H9 (cell line): ENCODE measurements at regions not wholly inside any gene's neighbourhood (a gene's known extent, or its start where the extent isn't known, plus 50 kb on each side); places are given as distances from the start of the nearest gene placed in this dataset.

Experiments used
- DNase-seq: peaks from one replicate; pipeline ENCODE4 v3.0.0-alpha.2; 2017
- H2AFZ ChIP-seq: one replicate; pipeline ENCODE4 v1.6.1; 2013; ENCODE audit warnings: mild to moderate bottlenecking, low read length, control low read depth, moderate library complexity
- H2AK5ac ChIP-seq: 2 replicates; pipeline ENCODE4 v1.6.1; 2013; ENCODE audit warnings: low read length, control low read depth, mixed read lengths; ENCODE audit not compliant: insufficient read length
- H2BK120ac ChIP-seq: one replicate; pipeline ENCODE4 v1.6.1; 2013; ENCODE audit warnings: low read depth, mild to moderate bottlenecking, low read length, control low read depth, inconsistent platforms; ENCODE audit not compliant: poor library complexity, severe bottlenecking
- H2BK12ac ChIP-seq: 2 replicates; pipeline ENCODE4 v1.6.1; 2013; ENCODE audit warnings: low read length, control low read depth, mixed read lengths, low read depth; ENCODE audit not compliant: insufficient read length
- H2BK15ac ChIP-seq: 2 replicates; pipeline ENCODE4 v1.6.1; 2013; ENCODE audit warnings: low read depth, low read length, control low read depth
- H2BK20ac ChIP-seq: one replicate; pipeline ENCODE4 v1.6.1; 2013; ENCODE audit warnings: low read depth, mild to moderate bottlenecking, low read length, control low read depth, inconsistent platforms; ENCODE audit not compliant: poor library complexity, severe bottlenecking
- H2BK5ac ChIP-seq: 2 replicates; pipeline ENCODE4 v1.6.1; 2013; ENCODE audit warnings: low read length, control low read depth, mixed read lengths; ENCODE audit not compliant: insufficient read length
- H3K14ac ChIP-seq: 2 replicates; pipeline ENCODE4 v1.6.1; 2013; ENCODE audit warnings: low read length, control low read depth; ENCODE audit not compliant: insufficient read depth
- H3K18ac ChIP-seq: 2 replicates; pipeline ENCODE4 v1.6.1; 2013; ENCODE audit warnings: low read depth, mild to moderate bottlenecking, mixed read lengths, low read length, control low read depth; ENCODE audit not compliant: insufficient read length
- H3K23ac ChIP-seq: 2 replicates; pipeline ENCODE4 v1.6.1; 2013; ENCODE audit warnings: low read length, control low read depth, mixed read lengths, low read depth; ENCODE audit not compliant: insufficient read length
- H3K23me2 ChIP-seq: 2 replicates; pipeline ENCODE4 v1.6.1; 2013; ENCODE audit warnings: low read depth, mild to moderate bottlenecking, mixed read lengths, low read length, control low read depth; ENCODE audit not compliant: insufficient read length, poor library complexity, severe bottlenecking
- H3K27ac ChIP-seq: 2 replicates; pipeline ENCODE4 v1.5.1; 2013; ENCODE audit warnings: low read length, control low read depth, mixed read lengths, low read depth; ENCODE audit not compliant: insufficient read length
- H3K27me3 ChIP-seq: 2 replicates; pipeline ENCODE4 v1.6.1; 2013; ENCODE audit warnings: low read length, control low read depth, inconsistent platforms; ENCODE audit not compliant: insufficient read depth
- H3K4ac ChIP-seq: 2 replicates; pipeline ENCODE4 v1.6.1; 2013; ENCODE audit warnings: low read depth, mild to moderate bottlenecking, control low read depth, inconsistent platforms, low read length, moderate library complexity
- H3K4me1 ChIP-seq: 2 replicates; pipeline ENCODE4 v1.6.1; 2013; ENCODE audit warnings: low read length, control low read depth, inconsistent platforms; ENCODE audit not compliant: insufficient read depth
- H3K4me2 ChIP-seq: 2 replicates; pipeline ENCODE4 v1.6.1; 2013; ENCODE audit warnings: low read length, control low read depth, mixed read lengths; ENCODE audit not compliant: insufficient read length, insufficient read depth
- H3K56ac ChIP-seq: 2 replicates; pipeline ENCODE4 v1.6.1; 2013; ENCODE audit warnings: low read depth, mild to moderate bottlenecking, mixed read lengths, low read length, control low read depth; ENCODE audit not compliant: insufficient read length
- H3K79me1 ChIP-seq: 2 replicates; pipeline ENCODE4 v1.6.1; 2013; ENCODE audit warnings: low read depth, mild to moderate bottlenecking, moderate library complexity, low read length, control low read depth, inconsistent platforms; ENCODE audit not compliant: insufficient read depth, poor library complexity, severe bottlenecking
- H3K79me2 ChIP-seq: 2 replicates; pipeline ENCODE4 v1.6.1; 2013; ENCODE audit warnings: low read length, control low read depth, inconsistent platforms; ENCODE audit not compliant: insufficient read depth
- H3K9ac ChIP-seq: 2 replicates; pipeline ENCODE4 v1.6.1; 2013; ENCODE audit warnings: low read length, control low read depth, mixed read lengths; ENCODE audit not compliant: insufficient read length; ENCODE audit errors: extremely low read depth
- H3K9me3 ChIP-seq: one replicate; pipeline ENCODE4 v1.6.1; 2013; ENCODE audit warnings: low read depth, low read length, inconsistent platforms; ENCODE audit not compliant: control insufficient read depth
- H3T11ph ChIP-seq: one replicate; pipeline ENCODE4 v1.6.1; 2013; ENCODE audit warnings: mild to moderate bottlenecking, low read length, control low read depth, inconsistent platforms
- H4K20me1 ChIP-seq: one replicate; pipeline ENCODE4 v1.6.1; 2013; ENCODE audit not compliant: control insufficient read depth, insufficient read length, insufficient read depth
- H4K5ac ChIP-seq: 2 replicates; pipeline ENCODE4 v1.6.1; 2013; ENCODE audit warnings: low read depth, mild to moderate bottlenecking, mixed read lengths, low read length, control low read depth; ENCODE audit not compliant: insufficient read length
- H4K8ac ChIP-seq: replicated peaks from 2 replicates; pipeline ENCODE4 v1.6.1; 2013; ENCODE audit warnings: low read length, control low read depth, mixed read lengths, low read depth; ENCODE audit not compliant: insufficient read length
- H4K91ac ChIP-seq: 2 replicates; pipeline ENCODE4 v1.6.1; 2013; ENCODE audit warnings: low read depth, mild to moderate bottlenecking, moderate library complexity, mixed read lengths, low read length, control low read depth; ENCODE audit not compliant: insufficient read length
- H3K27ac Mint-ChIP-seq, 3 experiments: 2 replicates in 2 of 3; 3 replicates in 1 of 3; pipeline ENCODE4 v1.8.0; 2020 to 2021; ENCODE audit warnings: mixed read lengths in 3 of 3, mild to moderate bottlenecking in 1 of 3, moderate library complexity in 1 of 3
- H3K27me3 Mint-ChIP-seq: 2 replicates; pipeline ENCODE4 v1.8.0; 2021; ENCODE audit warnings: low read depth, mild to moderate bottlenecking, moderate library complexity, mixed read lengths
- H3K36me3 Mint-ChIP-seq, 3 experiments: 2 replicates in 2 of 3; 3 replicates in 1 of 3; pipeline ENCODE4 v1.8.0; 2020 to 2021; ENCODE audit warnings: low read depth in 3 of 3, mixed read lengths in 3 of 3; ENCODE audit not compliant: insufficient read depth in 1 of 3
- H3K4me1 Mint-ChIP-seq, 2 experiments: 2 replicates each; pipeline ENCODE4 v1.8.0; 2020; ENCODE audit warnings: mixed read lengths in 2 of 2
- H3K4me3 Mint-ChIP-seq, 2 experiments: 2 replicates in 1 of 2; 3 replicates in 1 of 2; pipeline ENCODE4 v1.8.0; 2020 to 2021; ENCODE audit warnings: mild to moderate bottlenecking in 2 of 2, mixed read lengths in 2 of 2, moderate library complexity in 1 of 2
- H3K9me3 Mint-ChIP-seq, 2 experiments: 2 replicates in 1 of 2; 3 replicates in 1 of 2; pipeline ENCODE4 v1.8.0; 2020; ENCODE audit warnings: mild to moderate bottlenecking in 2 of 2, mixed read lengths in 2 of 2, moderate library complexity in 1 of 2
- CTCF ChIP-seq: fragments of 200-600 bp; sonication (generic); conservative IDR thresholded peaks from 3 replicates; pipeline ENCODE4 v1.8.0; 2021; ENCODE audit warnings: antibody characterized with exemption, mild to moderate bottlenecking
- WGBS: extraction: QIAGEN DNeasy Blood & Tissue Kit; methylation state at CpG from one replicate; pipeline ENCODE4 v1.1.7; 2013; ENCODE audit warnings: missing lambda C conversion rate, low lambda C conversion rate, mixed read lengths; ENCODE audit not compliant: insufficient read length; ENCODE audit errors: extremely low coverage; 5-methylcytosine and 5-hydroxymethylcytosine counted together

GRCh38 chr22:49370627-49371301, 456.9 kb downstream of the BRD1 start:
- H3K27me3 Mint-ChIP-seq, result peaks cover 13% of the 10 kb centered on the region
- no CpG with 5 or more reads among the region's 29 CpGs for WGBS

More at GRCh38 chr22:49370627-49371301, 456.9 kb downstream of the BRD1 start:
- H2BK12ac ChIP-seq, result no peak overlapping the region
- H4K20me1 ChIP-seq, result no peaks in the 10 kb centered on the region
- no peak overlapping the region for H3K4ac ChIP-seq
- H3T11ph ChIP-seq, result no peak overlapping the region
- H3K4me1 Mint-ChIP-seq, result peaks cover 13 to 15% of the 10 kb centered on the region in 2 experiments
- TF ChIP-seq CTCF, result no peak
- H3K18ac ChIP-seq, result no peak overlapping the region
- no peak overlapping the region for H3K23ac ChIP-seq
- H2BK20ac ChIP-seq, result no peak overlapping the region
- H3K79me2 ChIP-seq, result no peaks in the 10 kb centered on the region
- no peak overlapping the region for H3K9ac ChIP-seq
- H2BK15ac ChIP-seq, result no peak overlapping the region
- H3K4me3 Mint-ChIP-seq, result no peak overlapping the region
- no peak overlapping the region for H2BK120ac ChIP-seq
- no peak overlapping the region for H3K14ac ChIP-seq
- no peak overlapping the region for H3K27ac Mint-ChIP-seq
- no peak overlapping the region for H3K56ac ChIP-seq
- H4K5ac ChIP-seq, result no peak overlapping the region
- H3K23me2 ChIP-seq, result peaks cover 3% of the 10 kb centered on the region
- H4K91ac ChIP-seq, result no peak overlapping the region
- no peak overlapping the region for H2BK5ac ChIP-seq
- peak; percentile 18 for DNase-seq
- no peaks in the 10 kb centered on the region; a peak in 1 of 5 replicates for H3K9me3 Mint-ChIP-seq
- H2AK5ac ChIP-seq, result no peak overlapping the region
- no peak overlapping the region for H2AFZ ChIP-seq
- no peaks in the 10 kb centered on the region for H3K79me1 ChIP-seq
- H3K27me3 ChIP-seq, result no peaks in the 10 kb centered on the region
- no peaks in the 10 kb centered on the region for H3K4me1 ChIP-seq
- no peak overlapping the region for H3K27ac ChIP-seq
- H3K4me2 ChIP-seq, result no peak overlapping the region
- H4K8ac ChIP-seq, result no peak overlapping the region
- no peaks in the 10 kb centered on the region; a peak in 2 of 7 replicates for H3K36me3 Mint-ChIP-seq
- H3K9me3 ChIP-seq, result no peaks in the 10 kb centered on the region
